OCI-M1 (cell line): ENCODE measurements at regions not wholly inside any gene's neighbourhood (a gene's known extent, or its start where the extent isn't known, plus 50 kb on each side); places are given as distances from the start of the nearest gene placed in this dataset.

Experiments
- DNase-seq: peaks from one replicate; lab custom pipeline; 2025; lab: John Stamatoyannopoulos, UW

DNA sequence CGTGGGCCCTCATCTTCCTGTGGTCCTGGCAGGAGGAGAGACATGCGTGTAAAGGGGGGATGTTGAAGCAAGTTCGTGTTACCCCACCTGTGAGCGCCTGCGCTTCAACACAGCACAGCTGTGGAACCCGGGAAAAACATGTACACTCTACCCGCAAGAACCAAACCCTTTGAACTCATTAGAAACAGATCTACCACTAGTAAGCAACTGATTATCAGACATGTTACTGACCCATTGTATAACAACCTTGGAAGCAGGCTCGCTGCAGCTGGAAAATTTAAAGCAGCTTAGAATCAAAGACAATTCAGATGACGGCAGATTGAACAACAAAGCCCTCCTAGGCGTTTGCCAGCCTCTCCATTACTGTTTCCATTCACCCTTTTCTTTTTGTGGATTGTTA, 771.7 kb upstream of the SALL3 start:
- no peak for DNase-seq

DNA sequence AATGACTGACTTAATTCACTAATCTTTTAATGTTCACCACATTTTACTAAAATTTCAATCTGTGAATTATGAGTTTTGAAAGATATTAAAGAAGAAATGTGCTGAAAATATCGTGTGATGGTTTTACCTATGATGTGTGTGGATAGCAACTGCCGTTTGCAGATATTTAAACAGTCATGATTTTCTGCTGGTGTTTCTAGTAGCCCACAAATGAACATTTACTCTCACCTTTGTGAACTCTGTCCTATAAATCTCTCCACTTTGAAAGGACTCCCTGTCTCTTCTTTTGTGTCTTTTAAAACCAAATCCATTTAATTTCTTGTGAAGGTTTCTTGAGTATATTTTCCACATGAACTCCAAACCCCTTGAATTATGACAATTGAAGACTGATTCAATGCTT, 771.2 kb upstream of the SALL3 start:
- DNase-seq, result no peak

DNA sequence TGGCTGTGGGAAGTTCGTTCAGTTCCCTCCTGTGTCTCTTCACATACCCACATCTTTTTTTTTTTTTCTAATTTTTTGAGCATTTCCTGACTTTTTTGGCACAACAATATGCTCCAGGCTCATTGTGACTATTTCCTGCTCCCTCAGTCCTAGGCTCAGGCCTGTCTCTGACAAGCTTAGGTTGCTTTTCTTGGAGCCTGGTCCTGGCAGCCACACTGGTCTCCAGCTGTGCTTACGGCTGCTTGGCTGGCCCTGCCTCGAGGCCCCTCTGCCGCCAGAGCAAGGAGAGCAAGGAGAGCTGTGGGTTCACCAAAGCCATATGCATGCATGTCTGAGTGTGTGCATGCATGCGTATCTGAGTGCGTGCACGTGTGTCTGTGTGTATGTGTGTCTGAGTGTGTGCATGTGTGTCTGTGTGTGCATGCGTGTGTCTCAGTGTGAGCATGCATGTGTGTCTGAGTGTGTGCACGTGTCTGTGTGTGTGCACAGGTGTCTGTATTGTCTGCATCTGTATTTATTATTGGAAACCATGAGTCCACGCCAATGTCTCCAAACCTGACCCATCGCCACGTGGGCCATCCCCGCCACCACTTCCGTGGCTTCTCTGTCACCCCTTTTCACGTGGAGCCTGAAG, 766.1 kb upstream of the SALL3 start:
- DNase-seq, result no peak

DNA sequence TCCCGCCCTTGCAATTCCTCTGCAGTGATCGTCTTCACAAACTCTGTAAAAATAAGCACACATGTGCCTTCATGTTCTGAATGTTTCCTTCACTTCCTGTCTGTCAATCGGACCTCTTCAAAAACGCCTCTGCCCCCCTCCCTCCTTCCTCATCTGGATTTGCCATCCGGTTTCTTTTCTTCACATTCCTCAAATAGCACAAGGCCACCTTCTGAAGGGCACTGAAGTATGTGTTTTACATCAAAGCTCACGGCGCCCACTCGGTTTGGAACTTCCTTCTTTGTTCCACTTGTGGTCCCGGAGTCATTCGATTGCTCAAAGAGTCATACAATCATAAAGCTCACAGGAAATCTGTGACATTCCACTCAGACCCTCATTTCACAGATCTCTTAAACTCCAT, 758.1 kb upstream of the SALL3 start:
- DNase-seq, result no peak

DNA sequence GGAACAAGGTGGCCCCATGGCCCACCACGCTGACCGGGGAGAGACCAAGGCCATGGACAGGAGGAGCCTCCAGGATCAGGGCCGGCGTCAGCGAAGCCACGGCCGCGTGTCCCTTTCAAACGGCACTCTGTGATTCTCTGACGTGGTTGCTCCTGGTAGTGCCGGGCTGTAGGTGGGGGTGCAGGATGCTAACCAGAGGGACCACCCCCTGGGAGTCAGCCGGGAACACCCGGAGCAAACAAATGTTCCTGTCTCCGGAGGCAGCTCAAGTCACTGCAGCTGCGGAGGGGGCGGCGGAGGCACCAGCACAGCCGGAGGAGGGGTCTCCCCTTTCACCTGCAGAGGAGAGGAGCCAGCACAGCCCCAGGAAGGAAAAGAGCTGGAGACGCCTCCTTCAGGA, 750.6 kb upstream of the SALL3 start:
- no peak for DNase-seq

DNA sequence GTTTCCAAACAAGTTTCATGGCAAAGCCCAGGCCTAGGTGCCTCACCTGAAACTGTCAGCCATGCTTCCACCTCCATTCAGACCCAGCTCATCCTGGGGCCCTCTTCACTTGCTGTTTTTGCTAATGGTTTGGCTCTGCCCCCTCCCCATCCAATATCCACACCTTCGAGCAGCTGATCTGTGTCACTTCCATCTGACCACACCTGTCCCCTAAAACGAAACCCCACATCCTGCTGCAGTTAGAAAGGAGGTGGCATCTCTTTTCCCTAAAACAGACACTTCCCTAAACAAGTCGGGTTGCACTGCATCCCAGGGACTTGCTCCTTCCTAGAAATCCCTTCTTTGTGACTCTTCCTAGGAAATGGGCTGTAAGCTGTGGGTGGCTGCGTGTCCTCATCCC, 748.7 kb upstream of the SALL3 start:
- DNase-seq, result no peak

DNA sequence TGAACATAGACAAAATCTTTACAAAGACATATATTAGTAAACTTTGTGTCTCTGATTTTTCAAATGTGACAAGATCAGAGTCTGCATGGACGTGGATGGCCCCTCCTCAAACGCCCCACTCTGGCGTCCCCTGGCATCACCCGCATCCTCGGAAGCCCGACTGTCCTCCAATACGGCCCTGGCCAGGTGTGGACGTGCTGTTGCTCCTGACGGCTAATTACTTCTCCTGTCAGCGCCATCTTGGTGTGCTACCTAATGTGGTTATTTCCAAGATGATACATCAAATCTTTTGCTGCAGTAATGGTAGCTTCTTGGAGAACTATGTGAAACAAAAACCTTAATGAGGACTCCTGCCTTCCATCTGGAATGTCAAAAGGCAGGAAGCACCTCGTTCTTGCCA, 747.4 kb upstream of the SALL3 start:
- no peak for DNase-seq

DNA sequence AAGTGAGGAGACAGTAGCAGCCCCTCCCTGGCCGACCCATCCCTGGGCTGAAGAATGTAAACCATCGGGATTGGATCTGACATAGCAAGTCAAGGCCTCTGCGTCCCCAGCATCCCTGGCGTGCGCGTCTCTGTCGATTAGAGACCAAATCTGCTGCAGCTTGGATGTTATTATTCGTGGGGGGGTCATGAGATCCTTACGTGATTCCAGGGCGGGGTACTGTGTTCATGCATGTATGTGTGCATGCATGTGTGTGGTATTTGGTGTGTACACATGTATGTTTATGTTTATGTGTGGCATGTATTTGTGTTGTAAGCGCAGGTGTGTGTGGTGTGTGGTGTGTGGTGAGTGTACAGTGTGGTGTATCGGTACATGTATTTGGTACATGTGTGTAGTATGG, 741.8 kb upstream of the SALL3 start:
- no peak for DNase-seq

DNA sequence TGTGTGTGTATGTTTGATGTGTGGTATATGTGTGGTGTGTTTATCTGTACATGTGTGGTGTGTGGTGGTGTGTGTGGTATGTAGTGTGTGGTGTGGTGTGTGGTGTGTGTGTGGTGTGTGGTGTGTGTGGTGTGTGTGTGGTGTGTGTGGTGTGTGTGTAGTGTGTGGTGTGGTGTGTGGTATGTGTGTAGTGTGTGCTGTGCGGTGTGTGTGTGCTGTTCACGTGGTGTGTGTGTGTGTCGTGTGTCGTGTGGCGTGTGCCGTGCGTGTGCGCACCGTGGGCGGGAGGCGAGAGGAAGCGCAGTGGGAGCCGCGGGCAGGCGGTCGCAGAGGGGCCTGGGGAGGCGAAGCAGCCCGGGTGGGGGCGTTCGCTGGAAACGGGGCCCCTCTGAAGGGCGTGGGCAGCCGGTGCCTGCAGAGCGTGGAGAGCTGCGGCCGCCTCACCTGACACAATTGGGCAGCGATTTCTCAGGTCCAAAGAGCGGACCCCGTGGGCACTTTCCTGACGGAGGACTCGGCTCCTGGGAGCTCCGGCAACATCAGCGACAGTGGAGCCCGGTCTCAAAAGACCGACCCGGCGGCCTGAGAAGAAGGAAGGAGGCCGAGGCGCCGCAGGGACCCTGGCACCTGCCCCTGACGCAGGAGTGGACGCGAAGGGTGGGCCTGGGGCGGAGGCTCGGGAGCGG, 741.1 kb upstream of the SALL3 start:
- DNase-seq, result no peak

DNA sequence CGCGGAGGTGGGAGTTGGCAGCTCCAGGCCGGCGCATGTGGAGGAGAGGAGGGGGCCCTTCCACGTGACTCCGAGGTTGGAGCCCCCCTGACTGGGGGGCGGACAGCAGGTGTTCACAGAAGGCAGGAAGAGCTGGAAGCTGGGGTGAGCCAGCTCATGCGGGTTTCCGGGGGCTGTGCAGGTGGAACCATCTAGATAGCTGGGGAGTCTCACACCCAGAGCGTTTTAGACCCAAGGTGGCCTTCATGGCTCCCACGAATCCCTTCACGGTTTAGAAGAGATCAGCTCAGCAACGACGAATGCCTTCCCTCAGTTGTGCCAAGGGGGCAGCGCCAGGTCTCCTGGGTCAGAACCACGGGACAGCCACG, 740.5 kb upstream of the SALL3 start:
- no peak for DNase-seq

DNA sequence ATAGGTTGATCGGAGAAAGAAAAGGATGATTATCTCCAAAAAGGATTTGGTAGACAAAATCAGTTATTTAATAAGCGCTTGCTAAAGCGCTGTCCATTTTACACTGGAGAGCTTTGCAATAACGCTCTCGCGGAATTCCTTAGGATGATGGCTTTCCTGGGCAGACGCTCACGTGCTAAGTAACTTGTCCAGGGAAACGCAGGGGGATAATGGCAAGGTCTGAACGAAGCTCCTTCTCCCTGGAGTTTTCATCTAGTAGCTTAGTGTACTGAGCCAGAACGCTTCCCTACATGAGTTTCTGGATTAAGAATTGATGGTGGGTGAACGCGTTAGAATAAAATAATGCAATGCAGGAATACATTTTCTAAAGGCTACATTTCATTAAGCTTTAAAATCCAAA, 739.5 kb upstream of the SALL3 start:
- DNase-seq, result no peak

DNA sequence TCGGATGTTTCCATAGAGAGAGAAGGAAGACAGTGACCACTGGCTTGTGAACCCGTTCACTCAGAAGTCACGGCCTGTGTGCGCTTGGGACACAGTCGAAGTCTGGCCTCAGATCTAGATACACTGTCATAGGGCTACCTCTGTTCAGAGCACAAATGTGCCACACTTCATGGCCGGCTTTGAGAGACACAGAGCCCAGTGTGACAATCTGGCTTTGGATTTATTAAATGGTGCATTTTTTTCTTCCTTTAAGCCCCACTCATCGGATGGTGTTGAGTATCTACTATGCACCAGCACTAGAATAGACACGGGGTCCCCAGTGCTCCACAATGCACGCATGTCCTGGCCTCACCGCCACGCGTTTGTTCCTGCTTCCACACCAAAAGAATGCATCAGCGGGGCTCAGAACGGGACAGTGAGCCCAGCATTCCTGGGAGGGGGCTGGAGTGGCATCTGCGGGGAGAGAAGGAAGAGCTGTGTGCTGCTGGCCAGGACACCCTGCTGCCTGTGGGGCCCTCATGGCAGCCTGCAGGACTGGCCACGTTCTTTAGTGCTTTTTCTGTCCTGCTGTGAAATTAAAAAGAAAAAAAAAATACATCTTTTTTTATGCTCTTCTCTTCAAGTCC, 738.9 kb upstream of the SALL3 start:
- no peak for DNase-seq

DNA sequence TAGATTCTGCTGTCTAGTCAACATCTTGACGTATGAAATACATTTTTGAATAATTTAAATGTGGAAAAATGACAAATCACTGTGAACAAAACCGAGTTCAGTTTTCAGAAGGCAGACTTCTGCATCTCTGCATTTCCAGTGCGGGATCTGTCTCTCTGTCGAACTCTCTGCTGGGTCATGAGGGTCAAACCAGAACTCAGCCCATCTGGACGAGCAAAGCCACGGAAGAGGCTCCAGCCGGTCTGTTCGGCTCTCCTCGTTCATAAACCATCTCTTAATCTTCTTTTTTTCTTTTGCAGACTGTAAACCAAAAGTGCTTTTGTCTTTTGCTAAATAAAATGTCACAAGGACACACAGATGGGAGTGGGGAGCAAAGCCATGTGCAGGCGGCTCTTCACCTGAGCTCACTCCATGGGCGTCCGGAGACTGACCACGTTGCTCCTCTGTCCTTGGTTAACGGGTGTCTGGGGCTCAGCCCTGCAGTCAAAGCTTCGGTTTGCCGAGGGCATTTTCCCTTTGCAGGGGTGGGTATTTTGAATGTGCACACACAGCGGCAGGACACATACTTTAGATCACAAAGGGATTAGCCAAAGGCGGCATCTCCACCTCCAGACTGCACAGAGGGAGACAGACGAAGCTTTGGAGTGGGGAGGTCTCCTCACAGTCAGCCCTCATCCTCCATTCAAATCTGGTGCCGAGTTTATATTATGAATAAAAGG, 737.9 kb upstream of the SALL3 start:
- DNase-seq, result no peak

DNA sequence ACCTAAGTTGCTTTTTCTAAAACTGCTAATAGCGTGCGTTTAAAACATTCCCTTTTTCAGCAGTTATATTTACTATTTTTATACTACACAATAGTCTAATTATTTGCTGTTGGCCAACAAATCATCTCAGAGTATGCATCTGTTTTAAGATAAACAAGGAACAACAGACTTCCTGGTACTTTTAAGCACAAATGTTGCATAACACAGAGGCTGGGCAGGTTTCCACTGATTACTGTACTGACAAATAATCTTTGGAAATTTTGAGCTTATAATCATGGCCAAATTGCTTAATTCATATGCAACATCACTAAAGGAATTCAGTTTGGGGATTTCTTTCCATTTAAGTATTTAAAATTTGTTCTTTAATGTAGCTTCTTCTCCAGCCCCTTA, 737.4 kb upstream of the SALL3 start:
- DNase-seq, result no peak

DNA sequence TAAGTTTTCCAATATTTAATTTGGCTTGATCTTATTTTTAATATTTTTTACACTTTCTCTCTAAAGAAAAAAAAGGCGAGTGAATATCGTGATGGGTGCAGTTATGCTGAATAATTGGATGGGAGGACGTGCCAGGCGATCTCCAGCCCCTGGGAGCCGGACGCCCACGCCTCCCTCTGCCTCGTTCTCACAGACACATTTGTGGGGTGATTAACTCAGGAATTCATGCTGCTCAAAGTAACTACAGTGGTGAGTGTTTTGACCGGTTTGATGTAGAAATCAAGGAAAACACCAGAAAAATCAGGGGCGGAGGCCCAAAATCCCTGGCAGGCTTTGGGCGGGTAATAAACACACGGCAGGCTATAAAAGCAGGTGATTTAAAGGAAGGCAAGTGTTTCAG, 736.8 kb upstream of the SALL3 start:
- no peak for DNase-seq

DNA sequence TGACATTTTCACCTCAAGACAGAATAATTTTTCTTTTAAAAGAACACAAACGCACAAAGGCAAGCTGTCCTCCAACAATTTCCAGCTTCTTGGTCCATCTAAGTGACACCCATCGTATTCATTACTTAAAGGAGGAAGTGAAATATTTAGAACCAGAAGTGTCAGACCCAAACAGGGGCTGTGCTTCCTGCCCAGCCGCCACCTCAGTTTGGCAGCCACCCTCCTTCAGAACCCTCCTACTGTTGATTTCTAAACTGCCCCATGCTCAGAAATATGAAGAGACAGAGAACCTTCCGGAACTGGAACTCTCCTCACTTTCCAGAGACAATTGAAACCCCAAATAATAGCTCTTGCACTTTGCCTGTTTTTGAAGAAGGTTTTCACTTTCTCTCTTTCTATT, 734.8 kb upstream of the SALL3 start:
- no peak for DNase-seq

DNA sequence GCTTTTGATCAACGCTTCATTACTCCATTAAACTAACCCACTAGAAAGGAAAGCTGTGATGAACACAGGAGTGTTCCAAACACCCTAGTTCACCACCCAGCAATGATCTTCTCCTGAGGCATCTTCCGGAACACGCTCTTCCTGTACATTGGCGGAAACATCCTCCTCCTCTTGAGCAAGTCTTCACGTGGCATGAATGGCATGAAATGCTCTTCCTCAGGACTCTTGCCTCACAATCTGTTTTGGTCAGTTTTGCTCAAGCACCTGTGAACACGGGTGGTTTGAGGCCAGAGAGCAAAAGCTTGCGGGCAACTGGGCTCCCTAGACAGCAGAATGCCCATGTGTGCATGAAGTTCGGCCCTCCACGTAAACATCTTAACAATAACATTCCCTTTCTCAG, 734.2 kb upstream of the SALL3 start:
- DNase-seq, result no peak

DNA sequence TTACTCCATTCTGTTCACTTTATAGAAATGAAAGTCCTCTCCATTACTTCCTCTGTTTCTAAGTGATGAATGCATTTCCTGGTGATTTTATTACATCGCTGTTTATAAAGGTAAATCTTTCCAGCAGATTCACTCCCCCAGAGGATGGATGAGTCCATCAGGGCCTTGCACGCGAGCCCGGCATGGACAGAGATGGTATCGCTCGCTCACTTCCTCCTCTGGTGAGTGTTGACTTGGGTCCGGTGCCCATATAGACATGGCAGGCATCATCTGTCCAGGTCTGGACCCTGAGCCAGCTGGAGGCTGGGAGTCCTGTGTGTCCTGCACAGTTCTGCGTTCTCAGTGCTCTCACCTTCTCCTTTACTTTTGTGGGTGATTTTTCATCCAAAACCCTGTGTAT, 733.6 kb upstream of the SALL3 start:
- no peak for DNase-seq

DNA sequence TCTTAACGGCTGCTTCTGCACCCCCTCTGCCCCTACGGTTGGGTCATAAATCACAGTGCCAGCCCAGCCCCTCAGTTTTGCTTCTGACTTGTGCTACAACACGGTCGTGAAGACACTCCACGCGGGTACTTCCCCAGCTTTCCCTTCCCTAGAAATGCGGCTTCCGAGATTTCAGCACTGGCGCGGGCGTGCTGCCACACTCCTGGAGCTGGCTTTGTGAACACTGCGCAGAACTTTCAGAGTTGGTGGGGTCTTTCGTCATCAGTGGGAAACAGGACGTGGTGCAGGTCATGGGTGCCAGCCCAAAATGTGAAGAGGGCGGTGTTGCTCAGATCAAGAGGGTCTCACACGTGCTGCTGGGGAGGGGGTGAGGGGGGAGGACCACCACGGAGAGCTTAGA, 733.0 kb upstream of the SALL3 start:
- no peak for DNase-seq

DNA sequence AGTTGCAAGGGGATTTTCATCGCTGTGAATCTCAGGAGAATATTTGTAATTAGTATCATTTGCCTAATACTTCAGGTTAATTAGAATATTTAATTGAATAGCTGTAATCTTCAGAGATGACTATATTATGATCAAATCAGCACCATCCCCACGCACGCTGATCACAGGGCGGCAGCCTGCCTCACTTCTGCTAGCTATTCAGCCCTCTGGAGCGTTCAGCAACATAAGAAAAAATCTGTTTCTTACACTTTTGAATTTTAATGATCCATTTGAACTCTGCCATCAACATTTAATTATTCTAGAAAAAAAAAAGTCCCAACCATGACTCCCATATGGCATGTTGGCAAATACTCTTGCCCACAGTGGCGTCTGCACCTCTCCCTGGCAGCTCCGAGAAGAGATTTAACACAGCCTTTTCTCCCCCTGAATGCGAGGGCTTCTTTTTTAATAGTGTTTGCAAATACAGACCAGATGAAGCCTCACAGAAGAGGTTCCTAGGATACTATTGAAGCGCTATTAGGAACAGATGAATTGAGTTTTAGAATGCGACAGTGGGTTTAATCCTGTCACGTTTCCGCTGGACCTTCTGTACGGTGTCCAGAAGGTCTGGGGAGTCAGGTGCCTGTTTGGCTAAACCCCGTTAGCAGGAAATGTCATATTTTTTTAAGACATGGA, 731.9 kb upstream of the SALL3 start:
- no peak for DNase-seq

DNA sequence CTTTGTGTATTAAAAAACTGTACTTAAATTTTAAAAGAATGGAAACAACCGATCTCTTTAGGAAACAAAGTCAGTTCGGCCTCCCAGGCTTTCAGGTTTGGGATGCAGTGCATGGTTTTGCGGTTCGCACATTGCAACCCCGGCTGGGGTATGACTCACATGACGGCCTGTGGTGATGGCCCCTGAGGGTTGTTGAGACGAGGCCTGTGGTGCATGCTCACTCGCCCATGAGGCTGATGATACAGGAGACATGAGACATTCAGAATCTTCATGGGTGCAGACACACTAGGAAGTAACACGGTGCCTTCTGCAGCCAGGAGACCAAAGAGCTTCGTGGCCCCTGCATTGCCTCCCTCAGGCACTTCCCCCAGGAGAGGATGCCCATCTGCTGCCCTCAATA, 724.6 kb upstream of the SALL3 start:
- DNase-seq, result no peak

DNA sequence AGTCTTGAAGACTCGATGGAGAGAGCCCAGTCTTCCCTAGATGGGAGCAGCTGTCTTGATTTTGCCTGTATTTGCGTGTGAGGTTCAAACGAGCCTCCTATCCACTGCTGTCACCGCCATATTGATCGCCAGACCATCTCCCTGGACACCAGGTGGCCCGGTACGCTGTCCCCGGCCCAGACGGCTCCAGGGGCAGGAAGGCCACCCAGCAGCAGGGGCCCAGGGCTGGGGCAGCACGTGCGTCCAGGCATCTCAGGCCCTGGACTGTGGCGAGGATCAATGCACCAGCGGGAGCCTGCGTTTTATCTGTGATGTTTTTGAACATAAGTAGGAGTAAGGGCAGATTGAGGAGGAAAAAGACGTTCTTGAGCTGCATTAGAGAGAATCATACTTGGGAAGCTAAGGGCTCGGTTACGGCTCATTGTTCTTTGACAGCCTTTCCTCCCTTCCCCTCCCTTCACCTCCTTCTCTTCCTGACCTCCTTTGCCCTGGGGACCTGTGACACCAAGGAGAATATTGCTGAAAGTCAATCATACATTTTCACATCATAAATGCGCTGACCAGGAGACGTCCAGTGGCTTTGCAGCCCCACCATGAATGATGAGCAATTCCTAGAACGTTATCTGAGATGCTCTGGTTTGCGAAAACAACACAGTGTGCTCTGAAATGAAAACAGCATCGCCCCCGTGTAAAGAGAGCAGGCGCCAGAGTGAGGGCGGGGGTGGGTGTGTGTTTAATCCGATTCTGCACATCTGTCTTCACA, 711.2 kb upstream of the SALL3 start:
- DNase-seq, result no peak
